WI38 (cell line): ENCODE measurements at regions not wholly inside any gene's neighbourhood (a gene's known extent, or its start where the extent isn't known, plus 50 kb on each side); places are given as distances from the start of the nearest gene placed in this dataset.

ENCODE experiments used
- H3K4me3 ChIP-seq: 2 replicates; pipeline ENCODE4 v1.5.1; 2011; ENCODE audit warnings: low read depth, mild to moderate bottlenecking, control low read depth, low read length
- CTCF ChIP-seq: IDR thresholded peaks from 2 replicates; pipeline ENCODE4 v1.5.1; 2012; ENCODE audit warnings: low read depth, mild to moderate bottlenecking, control low read depth, low read length

- TF ChIP-seq CTCF: peak; percentile 29; the same call in 1 of the 2 replicates
Observed at GRCh38 chr7:130814778-130815335, 80.8 kb upstream of the KLF14 start.

GRCh38 chr7:130818056-130818455 lies 84.0 kb upstream of the KLF14 start:
- no peak overlapping the region for H3K4me3 ChIP-seq
- no peak for TF ChIP-seq CTCF

More at GRCh38 chr7:130814778-130815335, 80.8 kb upstream of the KLF14 start:
- H3K4me3 ChIP-seq: no peak overlapping the region

GRCh38 chr7:130821864-130822263 lies 87.9 kb upstream of the KLF14 start:
- H3K4me3 ChIP-seq: no peak overlapping the region
- no peak for TF ChIP-seq CTCF

GRCh38 chr7:130822642-130823041 lies 88.6 kb upstream of the KLF14 start:
- no peak for TF ChIP-seq CTCF
- H3K4me3 ChIP-seq: no peak overlapping the region

- no peak overlapping the region for H3K4me3 ChIP-seq
- no peak for TF ChIP-seq CTCF
Observed at GRCh38 chr7:130823060-130823459, 89.1 kb upstream of the KLF14 start.

- no peak for TF ChIP-seq CTCF
- H3K4me3 ChIP-seq: no peak overlapping the region
Observed at GRCh38 chr7:130825819-130826218, 91.8 kb upstream of the KLF14 start.

- no peak overlapping the region for H3K4me3 ChIP-seq
- no peak for TF ChIP-seq CTCF
Observed at GRCh38 chr7:130829415-130829814, 95.4 kb upstream of the KLF14 start.
